Right lobe of liver (tissue), 6 donors: ENCODE measurements at regions not wholly inside any gene's neighbourhood (a gene's known extent, or its start where the extent isn't known, plus 50 kb on each side); places are given as distances from the start of the nearest gene placed in this dataset.

Experiments used
- ATAC-seq, 4 donors: fragments of 200-7000 bp; cut with Tn5 transposase; one replicate each; pipeline ENCODE4 v1.9.1; 2020; ENCODE audit warnings: mild to moderate bottlenecking in 4 of 4, moderate library complexity in 4 of 4
- DNase-seq, 3 donors: peaks; one replicate each; pipeline ENCODE4 v3.0.0-alpha.2; 2020
- H3K27ac ChIP-seq, 3 donors: fragments of 200-600 bp; one replicate each; pipeline ENCODE4 v1.8.0; 2022
- H3K27me3 ChIP-seq, 2 donors: fragments of 200-600 bp; one replicate each; pipeline ENCODE4 v1.8.0; 2022
- H3K36me3 ChIP-seq, 4 donors: fragments of 200-600 bp; sonication (generic) in 1 of 4; one replicate each; pipeline versions ENCODE4 v1.5.1 to v1.8.0; 2017 to 2022; ENCODE audit warnings: control low read depth in 1 of 4
- H3K4me1 ChIP-seq, 4 donors: fragments of 200-600 bp; sonication (generic) in 1 of 4; one replicate each; pipeline versions ENCODE4 v1.5.1 to v1.8.0; 2017 to 2022; ENCODE audit warnings: control low read depth in 1 of 4
- H3K4me3 ChIP-seq, 3 donors: fragments of 200-600 bp; one replicate each; pipeline ENCODE4 v1.8.0; 2022
- H3K9me3 ChIP-seq, 4 donors: fragments of 200-600 bp; sonication (generic) in 1 of 4; one replicate each; pipeline versions ENCODE4 v1.5.1 to v1.8.0; 2017 to 2022; ENCODE audit warnings: control low read depth in 1 of 4
- POLR2A ChIP-seq: fragments of 450-650 bp; IDR thresholded peaks from one replicate; pipeline ENCODE4 v1.6.1; 2017; ENCODE audit warnings: antibody characterized with exemption, mild to moderate bottlenecking
- WGBS: methylation state at CpG from one replicate; pipeline ENCODE4 v1.1.6; 2018; ENCODE audit warnings: low coverage, low lambda C conversion rate; ENCODE audit not compliant: insufficient coverage; ENCODE audit errors: missing lambda C conversion rate; 5-methylcytosine and 5-hydroxymethylcytosine counted together
- intact Hi-C, 2 donors: fragments of 100-400 bp; cut with DNase I; formaldehyde crosslinking; loops; one replicate each; pipeline versions ENCODE4 v1.11.2 to v1.14.1; 2022
- TF ChIP-seq, protein P1 (sequence below), 4 donors: fragments of 200-600 bp in 3 of 4; fragments of 450-650 bp in 1 of 4; IDR thresholded peaks; one replicate each; pipeline versions ENCODE4 v1.5.1 to v1.8.0; 2016 to 2022; ENCODE audit warnings: antibody characterized with exemption in 4 of 4, mild to moderate bottlenecking in 2 of 4
- donor health status: DM: no; HTN: yes; CAD: no.
- donor health status: DM: no; HTN: no; CAD: no.
- donor health status: DM: no; HTN: no; CAD: no.
- donor health status: DM: no; HTN: yes; CAD: no.
- donor health status: DM: no; HTN: yes; CAD: no.

DNA sequence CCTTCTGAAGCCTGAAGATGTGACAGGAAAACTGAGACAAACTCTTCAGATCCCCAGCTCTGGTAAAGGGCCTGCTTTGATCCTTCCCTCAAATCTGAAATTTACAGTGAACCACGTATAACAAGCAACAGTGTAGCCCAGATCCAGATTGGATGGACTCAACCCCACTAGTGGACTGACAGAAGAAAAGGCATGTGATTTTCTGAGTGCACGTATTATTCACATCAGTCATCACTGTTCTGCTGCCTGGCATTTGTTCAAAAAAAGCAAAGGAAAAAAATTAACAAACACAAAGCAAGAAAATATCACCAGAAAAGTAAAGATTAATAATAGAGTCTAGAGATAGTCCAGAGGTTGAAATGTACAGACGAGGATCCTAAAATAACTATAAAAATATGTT, 87.6 kb downstream of the CYRIA start:
- DNase-seq = no peak
- Histone ChIP-seq H3K36me3 (no peaks in the 10 kb centered on the region), H3K9me3 (no peaks in the 10 kb centered on the region), H3K27ac (no peak overlapping the region), H3K27me3 (no peaks in the 10 kb centered on the region), H3K4me1 (no peaks in the 10 kb centered on the region), H3K4me3 (no peak overlapping the region)
- 52% methylated on average over 2 of the region's 3 CpGs for WGBS
- intact Hi-C loops = no loop called here
- ATAC-seq = no peak
- no peak for TF ChIP-seq POLR2A
- TF ChIP-seq, protein P1, sequence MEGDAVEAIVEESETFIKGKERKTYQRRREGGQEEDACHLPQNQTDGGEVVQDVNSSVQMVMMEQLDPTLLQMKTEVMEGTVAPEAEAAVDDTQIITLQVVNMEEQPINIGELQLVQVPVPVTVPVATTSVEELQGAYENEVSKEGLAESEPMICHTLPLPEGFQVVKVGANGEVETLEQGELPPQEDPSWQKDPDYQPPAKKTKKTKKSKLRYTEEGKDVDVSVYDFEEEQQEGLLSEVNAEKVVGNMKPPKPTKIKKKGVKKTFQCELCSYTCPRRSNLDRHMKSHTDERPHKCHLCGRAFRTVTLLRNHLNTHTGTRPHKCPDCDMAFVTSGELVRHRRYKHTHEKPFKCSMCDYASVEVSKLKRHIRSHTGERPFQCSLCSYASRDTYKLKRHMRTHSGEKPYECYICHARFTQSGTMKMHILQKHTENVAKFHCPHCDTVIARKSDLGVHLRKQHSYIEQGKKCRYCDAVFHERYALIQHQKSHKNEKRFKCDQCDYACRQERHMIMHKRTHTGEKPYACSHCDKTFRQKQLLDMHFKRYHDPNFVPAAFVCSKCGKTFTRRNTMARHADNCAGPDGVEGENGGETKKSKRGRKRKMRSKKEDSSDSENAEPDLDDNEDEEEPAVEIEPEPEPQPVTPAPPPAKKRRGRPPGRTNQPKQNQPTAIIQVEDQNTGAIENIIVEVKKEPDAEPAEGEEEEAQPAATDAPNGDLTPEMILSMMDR (IDR thresholded peaks at IDR 0.05) = no peak

- Histone ChIP-seq H3K9me3 (no peaks in the 10 kb centered on the region), H3K4me3 (no peak overlapping the region), H3K4me1 (no peaks in the 10 kb centered on the region), H3K27me3 (no peaks in the 10 kb centered on the region), H3K27ac (no peak overlapping the region), H3K36me3 (no peaks in the 10 kb centered on the region)
- DNase-seq (no peak), ATAC-seq (no peak)
- TF ChIP-seq POLR2A = no peak
- TF ChIP-seq, protein P1 (IDR thresholded peaks at IDR 0.05) = no peak
- WGBS = 63% methylated on average over 3 of the region's 3 CpGs
- intact Hi-C loops = no loop called here
Observed at GRCh38 chr2:16570516-16570915, 95.1 kb downstream of the CYRIA start.

DNA sequence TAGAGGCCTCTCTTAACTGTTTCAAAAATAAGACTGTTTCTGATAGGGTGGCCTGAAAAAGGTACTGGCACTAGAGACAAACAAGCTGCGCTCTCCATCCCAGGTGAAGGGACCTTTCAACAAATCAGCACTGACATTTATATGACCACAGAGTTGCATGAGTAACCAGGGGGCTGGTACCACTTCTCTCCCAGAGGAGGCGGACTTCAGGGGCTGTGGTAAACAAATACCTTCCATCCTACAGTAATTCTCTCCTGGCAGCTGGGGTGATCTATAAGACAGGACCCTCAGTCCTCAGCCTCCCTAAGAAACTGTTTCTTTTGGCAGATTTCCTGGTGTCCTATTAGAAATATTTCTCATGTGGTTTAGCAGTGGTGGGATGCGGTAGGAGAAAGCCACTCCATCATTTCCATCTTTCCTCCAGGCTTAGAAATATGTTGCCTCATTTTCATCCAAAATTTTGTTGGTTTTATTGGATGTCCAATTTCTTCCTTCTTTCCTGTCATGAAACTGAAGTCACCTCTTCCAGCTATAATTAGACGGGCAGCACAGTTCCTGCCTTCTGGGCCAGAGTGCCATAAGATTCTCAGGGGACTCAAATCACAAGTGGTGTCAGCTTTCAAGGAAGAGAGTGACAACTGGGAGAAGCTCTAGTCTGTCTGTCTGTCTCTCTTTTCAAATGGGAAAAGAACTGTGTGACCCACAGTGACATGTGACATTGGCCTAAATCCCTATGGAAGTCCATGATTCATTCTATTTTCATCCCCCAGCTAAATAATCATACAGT, 96.4 kb downstream of the CYRIA start:
- Histone ChIP-seq H3K36me3 (no peaks in the 10 kb centered on the region), H3K9me3 (no peaks in the 10 kb centered on the region), H3K27me3 (no peaks in the 10 kb centered on the region), H3K27ac (no peak overlapping the region), H3K4me1 (no peaks in the 10 kb centered on the region), H3K4me3 (no peak overlapping the region)
- WGBS = 85% methylated on average over 3 of the region's 4 CpGs
- no peak for TF ChIP-seq POLR2A
- TF ChIP-seq, protein P1 (IDR thresholded peaks at IDR 0.05) = no peak
- ATAC-seq (no peak), DNase-seq (no peak)
- intact Hi-C loops = no loop called here

GRCh38 chr2:16566701-16567100, 98.9 kb downstream of the CYRIA start:
- Histone ChIP-seq H3K9me3 (no peaks in the 10 kb centered on the region), H3K36me3 (no peaks in the 10 kb centered on the region), H3K27ac (no peak overlapping the region), H3K4me3 (no peak overlapping the region), H3K4me1 (no peaks in the 10 kb centered on the region), H3K27me3 (no peaks in the 10 kb centered on the region)
- ATAC-seq (no peak), DNase-seq (no peak)
- WGBS = 22% methylated on average over 4 of the region's 4 CpGs
- no peak for TF ChIP-seq POLR2A
- TF ChIP-seq, protein P1 (IDR thresholded peaks at IDR 0.05) = no peak
- intact Hi-C loops = no loop called here
